ENCODE measurements at regions not wholly inside any gene's neighbourhood (a gene's known extent, or its start where the extent isn't known, plus 50 kb on each side); places are given as distances from the start of the nearest gene placed in this dataset.

GRCh38 chr9:134215420-134215698 is 51.0 kb upstream of the RNU6ATAC start:
- TF ChIP-seq CTCF (IDR thresholded peaks at IDR 0.05; ENCODE audit: low read depth, low read length, poor library complexity, severe bottlenecking) (no peak), EZH2phosphoT487 (IDR thresholded peaks at IDR 0.05; ENCODE audit: borderline replicate concordance, low read length) (no peak)

Measured in DOHH2 (cell line).